Body of pancreas (tissue), 4 donors: ENCODE measurements at regions not wholly inside any gene's neighbourhood (a gene's known extent, or its start where the extent isn't known, plus 50 kb on each side); places are given as distances from the start of the nearest gene placed in this dataset.
"Not testable (repeated sequence)": the region's sequence is repeated elsewhere in the genome, so short reads cannot be mapped to it uniquely, and the experiment has no call there.

Source experiments
- ATAC-seq: fragments of 150-250 bp; one replicate; pipeline ENCODE4 v1.9.1; 2016
- DNase-seq, 4 donors: peaks; one replicate each; pipeline ENCODE4 v3.0.0-alpha.2; 2019
- H3K27ac ChIP-seq, 4 donors: fragments of 200-600 bp; sonication (generic); 1 replicate in 3 of 4; 2 replicates in 1 of 4; pipeline versions ENCODE4 v1.5.1 to v1.6.1; 2016 to 2019; ENCODE audit warnings: mild to moderate bottlenecking in 1 of 4, mixed read lengths in 1 of 4, moderate library complexity in 1 of 4
- H3K27me3 ChIP-seq, 2 donors: fragments of 200-600 bp; sonication (generic); one replicate each; pipeline ENCODE4 v1.6.0; 2016; ENCODE audit warnings: mild to moderate bottlenecking in 1 of 2
- H3K36me3 ChIP-seq, 2 donors: fragments of 200-600 bp; sonication (generic); replicated peaks in 1 of 2; 2 replicates each; pipeline ENCODE4 v1.5.1; 2016; ENCODE audit warnings: low read depth in 2 of 2; ENCODE audit not compliant: insufficient read depth in 1 of 2
- H3K4me1 ChIP-seq: fragments of 200-600 bp; sonication (generic); one replicate; pipeline ENCODE4 v1.6.0; 2016
- H3K4me3 ChIP-seq, 2 donors: fragments of 200-600 bp; sonication (generic); 1 replicate in 1 of 2; 2 replicates in 1 of 2; pipeline ENCODE4 v1.5.1; 2016 to 2019
- H3K9me3 ChIP-seq, 3 donors: fragments of 200-600 bp; sonication (generic); 1 replicate in 2 of 3; 2 replicates in 1 of 3; pipeline ENCODE4 v1.5.1; 2016
- CTCF ChIP-seq, 7 experiments: fragments of 450-650 bp in 4 of 7; fragments of 200-600 bp in 3 of 7; sonication (generic) in 3 of 7; IDR thresholded peaks; one replicate each; pipeline ENCODE4 v1.5.1; 2016 to 2019; ENCODE audit warnings: antibody characterized with exemption in 7 of 7
- POLR2A ChIP-seq, 3 donors: fragments of 450-650 bp; IDR thresholded peaks; one replicate each; pipeline ENCODE4 v1.6.1; 2016; ENCODE audit warnings: antibody characterized with exemption in 3 of 3, mild to moderate bottlenecking in 2 of 3
- WGBS, 2 donors: methylation state at CpG; one replicate each; pipeline ENCODE4 v1.1.5; 2017; 5-methylcytosine and 5-hydroxymethylcytosine counted together
- intact Hi-C: fragments of 100-400 bp; cut with DNase I; formaldehyde crosslinking; loops from one replicate; pipeline ENCODE4 v1.15.1; 2023

- no peaks in the 10 kb centered on the region for H3K9me3 ChIP-seq
- TF ChIP-seq CTCF (IDR thresholded peaks at IDR 0.05) = no peak
- no peak for TF ChIP-seq POLR2A (IDR thresholded peaks at IDR 0.05)
- no peak overlapping the region for H3K4me3 ChIP-seq
- no peaks in the 10 kb centered on the region for H3K36me3 ChIP-seq
- no peak for DNase-seq
- ATAC-seq = no peak
- intact Hi-C loops = no loop called here
- H3K27ac ChIP-seq = no peak overlapping the region
- no peaks in the 10 kb centered on the region for H3K4me1 ChIP-seq
- no peaks in the 10 kb centered on the region for H3K27me3 ChIP-seq
- WGBS, 2 donors = 62 to 80% methylated on average over 1 of the region's 1 CpG
These were observed 415.6 kb upstream of the BTBD3 start for GRCh38 chr20:11502061-11502460.

- H3K36me3 ChIP-seq = no peaks in the 10 kb centered on the region
- no peaks in the 10 kb centered on the region for H3K9me3 ChIP-seq
- H3K4me3 ChIP-seq = no peak overlapping the region
- DNase-seq (no peak), ATAC-seq (no peak)
- intact Hi-C loops = no loop called here
- no peak overlapping the region for H3K27ac ChIP-seq
- H3K4me1 ChIP-seq = no peaks in the 10 kb centered on the region
- no peaks in the 10 kb centered on the region for H3K27me3 ChIP-seq
- TF ChIP-seq POLR2A (IDR thresholded peaks at IDR 0.05) (no peak), CTCF (IDR thresholded peaks at IDR 0.05) (no peak)
These were observed 415.0 kb upstream of the BTBD3 start for GRCh38 chr20:11502671-11503070.

- intact Hi-C loops = no loop called here
- Histone ChIP-seq H3K4me3 (no peak overlapping the region), H3K4me1 (no peaks in the 10 kb centered on the region), H3K27me3 (no peaks in the 10 kb centered on the region), H3K9me3 (no peaks in the 10 kb centered on the region), H3K27ac (no peak overlapping the region), H3K36me3 (no peaks in the 10 kb centered on the region)
- DNase-seq = no peak
- TF ChIP-seq POLR2A (IDR thresholded peaks at IDR 0.05) = no peak
- no peak for TF ChIP-seq CTCF (IDR thresholded peaks at IDR 0.05)
- no peak for ATAC-seq
These were observed 407.9 kb upstream of the BTBD3 start for GRCh38 chr20:11509776-11510175.

GRCh38 chr20:11511821-11512220 is 405.9 kb upstream of the BTBD3 start:
- 26 to 28% methylated on average over 5 of the region's 5 CpGs for WGBS, 2 donors
- no peak overlapping the region for H3K27ac ChIP-seq
- no peak overlapping the region for H3K4me3 ChIP-seq
- no peaks in the 10 kb centered on the region for H3K4me1 ChIP-seq
- TF ChIP-seq CTCF (IDR thresholded peaks at IDR 0.05) = no peak
- TF ChIP-seq POLR2A (IDR thresholded peaks at IDR 0.05) = no peak
- no peaks in the 10 kb centered on the region for H3K9me3 ChIP-seq
- DNase-seq (no peak), ATAC-seq (no peak)
- no peaks in the 10 kb centered on the region for H3K27me3 ChIP-seq
- no peaks in the 10 kb centered on the region for H3K36me3 ChIP-seq
- intact Hi-C loops = no loop called here

- intact Hi-C loops, ATAC-seq, H3K4me1 ChIP-seq, H3K4me3 ChIP-seq, H3K27ac ChIP-seq, H3K27me3 ChIP-seq, H3K9me3 ChIP-seq, DNase-seq, H3K36me3 ChIP-seq: not testable (repeated sequence)
- WGBS, 2 donors = 88 to 95% methylated on average over 15 to 33 of the region's 39 CpGs
These were observed 404.4 kb upstream of the BTBD3 start for GRCh38 chr20:11513241-11513745.
